Stimulated activated CD4-positive, alpha-beta T cell treated with anti-CD3 and anti-CD28 coated beads, Interleukin-12 subunit alpha, Interleukin-12 subunit beta, amount 100 ng/mL, for 24 hours (primary cell): ENCODE measurements at regions not wholly inside any gene's neighbourhood (a gene's known extent, or its start where the extent isn't known, plus 50 kb on each side); places are given as distances from the start of the nearest gene placed in this dataset.
"Not testable (repeated sequence)": the region's sequence is repeated elsewhere in the genome, so short reads cannot be mapped to it uniquely, and the experiment has no call there.

Source experiments
- DNase-seq, 2 experiments: peaks; one replicate each; pipeline ENCODE4 v3.0.0-alpha.2; 2020; ENCODE audit warnings: low read depth in 2 of 2

- DNase-seq, result no peak
Observed at GRCh38 chr1:121443001-121443540, 258.3 kb downstream of the SRGAP2C start.

GRCh38 chr1:121444096-121444495 lies 259.3 kb downstream of the SRGAP2C start:
- DNase-seq, result no peak

- no peak for DNase-seq
Observed at GRCh38 chr1:121445679-121446078, 260.9 kb downstream of the SRGAP2C start.

GRCh38 chr1:121447280-121447923 lies 262.6 kb downstream of the SRGAP2C start:
- DNase-seq, result not testable (repeated sequence)

- DNase-seq, result not testable (repeated sequence)
Observed at GRCh38 chr1:121448064-121448463, 263.3 kb downstream of the SRGAP2C start.

- DNase-seq, result no peak
Observed at GRCh38 chr1:121448851-121449250, 264.1 kb downstream of the SRGAP2C start.

- DNase-seq, result no peak
Observed at GRCh38 chr1:121452484-121452883, 267.7 kb downstream of the SRGAP2C start.

GRCh38 chr1:121458291-121459048 lies 273.7 kb downstream of the SRGAP2C start:
- DNase-seq, result no peak

GRCh38 chr1:121459235-121459634 lies 274.5 kb downstream of the SRGAP2C start:
- DNase-seq, result no peak

GRCh38 chr1:121469395-121469794 lies 284.6 kb downstream of the SRGAP2C start:
- DNase-seq, result not testable (repeated sequence)

GRCh38 chr1:121470401-121470800 lies 285.6 kb downstream of the SRGAP2C start:
- not testable (repeated sequence) for DNase-seq

- no peak for DNase-seq
Observed at GRCh38 chr1:121471523-121471922, 286.7 kb downstream of the SRGAP2C start.

GRCh38 chr1:121472017-121472416 lies 287.2 kb downstream of the SRGAP2C start:
- DNase-seq, result no peak

GRCh38 chr1:121483234-121483633 lies 298.5 kb downstream of the SRGAP2C start:
- no peak for DNase-seq

- DNase-seq, result no peak
Observed at GRCh38 chr1:121483961-121484424, 299.2 kb downstream of the SRGAP2C start.

- not testable (repeated sequence) for DNase-seq
Observed at GRCh38 chr1:121494796-121495195, 310.0 kb downstream of the SRGAP2C start.

- not testable (repeated sequence) for DNase-seq
Observed at GRCh38 chr1:121511455-121511854, 326.7 kb downstream of the SRGAP2C start.

- not testable (repeated sequence) for DNase-seq
Observed at GRCh38 chr1:121511876-121512275, 327.1 kb downstream of the SRGAP2C start.

GRCh38 chr1:121515235-121515634 lies 330.5 kb downstream of the SRGAP2C start:
- no peak for DNase-seq

- DNase-seq, result peak in 1 of 2 experiments; percentile 13
Observed at GRCh38 chr1:121516234-121516967, 331.6 kb downstream of the SRGAP2C start.

GRCh38 chr1:121517586-121518230 lies 332.9 kb downstream of the SRGAP2C start:
- no peak for DNase-seq

- DNase-seq, result no peak
Observed at GRCh38 chr1:121518726-121519041, 333.9 kb downstream of the SRGAP2C start.
